ENCODE measurements at regions not wholly inside any gene's neighbourhood (a gene's known extent, or its start where the extent isn't known, plus 50 kb on each side); places are given as distances from the start of the nearest gene placed in this dataset.
"Not testable (repeated sequence)": the region's sequence is repeated elsewhere in the genome, so short reads cannot be mapped to it uniquely, and the experiment has no call there.

DNA sequence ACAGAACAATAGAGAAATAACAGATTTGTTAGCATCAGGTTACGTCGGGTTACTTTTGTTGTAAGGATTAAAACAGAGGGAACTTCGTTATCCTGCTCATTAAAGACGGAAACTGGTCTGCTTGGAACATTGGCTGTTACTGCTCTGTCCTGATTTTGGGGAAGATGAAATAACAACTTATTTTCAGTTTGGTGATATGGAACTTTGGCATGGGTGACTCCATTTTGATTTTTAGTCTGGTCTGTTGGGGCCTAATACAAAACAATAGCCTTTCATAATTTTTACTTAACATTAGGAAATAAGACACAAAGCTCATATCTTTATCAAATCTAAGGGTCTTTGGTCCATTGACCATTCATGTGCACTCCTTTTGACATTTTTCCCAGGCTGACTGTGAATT, 220.5 kb upstream of the DUSP10 start:
- DNase-seq (ENCODE audit: low spot score): no peak

GRCh38 chr1:221961532-221962292, 219.8 kb upstream of the DUSP10 start:
- DNase-seq (ENCODE audit: low spot score): peak; percentile 79

- peak; percentile 92 for DNase-seq (ENCODE audit: low spot score)
Observed at GRCh38 chr1:221958161-221958562, 216.3 kb upstream of the DUSP10 start.

DNA sequence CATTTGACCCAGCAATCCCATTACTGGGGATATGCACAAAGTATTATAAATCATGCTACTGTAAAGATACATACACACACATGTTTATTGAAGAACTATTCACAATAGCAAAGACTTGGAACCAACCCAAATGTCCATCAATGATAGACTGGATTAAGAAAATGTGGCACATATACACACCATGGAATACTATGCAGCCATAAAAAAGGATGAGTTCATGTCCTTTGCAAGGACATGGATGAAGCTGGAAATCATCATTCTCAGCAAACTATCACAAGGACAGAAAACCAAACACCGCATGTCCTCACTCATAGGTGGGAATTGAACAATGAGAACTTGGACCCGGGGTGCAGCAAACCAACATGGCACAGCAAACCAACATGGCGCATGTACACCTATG, 215.5 kb upstream of the DUSP10 start:
- DNase-seq (ENCODE audit: low spot score): not testable (repeated sequence)

- no peak for DNase-seq (ENCODE audit: low spot score)
Observed at GRCh38 chr1:221949996-221950395, 208.1 kb upstream of the DUSP10 start.

DNA sequence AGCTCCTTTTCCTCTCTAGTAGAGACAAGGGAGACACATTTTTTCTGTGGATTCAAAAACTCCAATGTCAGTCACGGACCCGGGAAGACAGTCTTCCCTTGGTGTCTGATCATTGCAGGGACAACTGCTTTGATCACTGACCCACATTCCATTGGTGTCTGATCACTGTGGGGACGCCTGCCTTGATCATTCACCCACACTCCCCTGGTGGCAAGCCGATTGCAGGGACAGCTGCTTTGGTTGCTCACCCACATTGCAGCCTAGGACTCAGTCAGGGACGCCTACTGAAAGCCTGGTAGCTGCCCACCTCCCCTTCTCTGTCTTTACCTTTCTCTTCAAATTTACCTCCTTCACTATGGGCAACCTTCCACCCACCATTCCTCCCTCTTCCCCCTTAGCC, 206.6 kb upstream of the DUSP10 start:
- DNase-seq (ENCODE audit: low spot score): peak; percentile 56

- peak; percentile 61 for DNase-seq (ENCODE audit: low spot score)
Observed at GRCh38 chr1:221947731-221948130, 205.8 kb upstream of the DUSP10 start.

DNA sequence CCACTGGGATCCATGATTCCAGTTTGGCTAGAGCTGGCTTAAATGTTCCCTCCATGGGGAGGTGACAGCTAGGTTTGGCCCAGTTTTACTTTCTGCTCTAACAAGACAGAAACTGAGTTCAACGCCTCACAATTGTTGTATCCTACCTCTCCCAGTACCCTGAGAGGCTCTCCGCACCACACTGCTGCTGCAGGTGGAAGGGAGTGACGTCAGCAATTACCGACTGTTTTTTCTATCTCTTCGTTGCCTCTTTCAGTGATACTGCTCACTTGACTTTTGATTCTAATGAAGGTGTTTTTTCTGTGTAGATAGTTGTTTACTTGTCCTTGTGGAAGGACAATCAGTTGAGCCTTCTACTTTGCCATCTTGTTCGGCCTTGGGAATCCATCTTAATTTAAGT, 204.9 kb upstream of the DUSP10 start:
- no peak for DNase-seq (ENCODE audit: low spot score)

DNA sequence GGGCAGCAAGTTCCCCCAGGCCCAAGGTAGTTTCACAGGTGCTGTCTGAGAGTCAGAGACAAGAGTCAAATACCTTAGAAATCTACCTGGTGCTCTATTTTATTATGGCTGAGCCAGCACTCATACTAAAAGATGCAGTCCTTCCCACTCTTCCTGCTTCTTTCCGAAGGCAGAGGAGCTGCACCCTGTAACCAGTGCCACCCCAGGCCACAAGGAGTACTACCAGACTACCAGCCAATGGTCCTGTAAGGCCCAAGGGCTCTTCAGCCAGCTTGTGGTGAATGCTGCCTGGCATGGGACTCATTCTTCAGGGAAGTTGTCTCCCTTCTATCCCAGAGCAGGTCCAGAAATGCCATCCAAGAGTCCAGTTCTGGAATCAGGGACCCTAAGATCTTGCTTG, 203.8 kb upstream of the DUSP10 start:
- no peak for DNase-seq (ENCODE audit: low spot score)

- DNase-seq (ENCODE audit: low spot score): no peak
Observed at GRCh38 chr1:221944247-221944870, 202.5 kb upstream of the DUSP10 start.

GRCh38 chr1:221940631-221941030, 198.7 kb upstream of the DUSP10 start:
- DNase-seq (ENCODE audit: low spot score): no peak

DNA sequence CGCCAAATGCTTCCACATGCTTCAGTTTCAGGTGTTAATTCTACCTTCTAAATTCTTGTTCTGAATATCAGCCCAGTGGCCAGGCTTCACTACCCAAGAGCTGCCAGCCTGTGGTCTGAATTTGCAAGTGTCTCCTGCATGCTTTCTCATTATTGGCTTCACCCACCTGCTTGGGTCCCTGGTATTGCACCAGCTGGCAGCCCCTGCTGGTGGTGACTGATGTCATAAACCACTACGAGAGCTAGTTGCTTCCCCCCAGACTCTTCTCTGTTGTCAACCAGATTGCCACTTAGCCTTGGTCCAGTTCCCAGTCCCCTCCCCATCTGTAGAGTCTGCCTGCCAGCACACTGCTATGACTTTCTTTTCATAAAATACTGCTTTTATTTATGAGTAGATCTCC, 197.7 kb upstream of the DUSP10 start:
- no peak for DNase-seq (ENCODE audit: low spot score)

DNA sequence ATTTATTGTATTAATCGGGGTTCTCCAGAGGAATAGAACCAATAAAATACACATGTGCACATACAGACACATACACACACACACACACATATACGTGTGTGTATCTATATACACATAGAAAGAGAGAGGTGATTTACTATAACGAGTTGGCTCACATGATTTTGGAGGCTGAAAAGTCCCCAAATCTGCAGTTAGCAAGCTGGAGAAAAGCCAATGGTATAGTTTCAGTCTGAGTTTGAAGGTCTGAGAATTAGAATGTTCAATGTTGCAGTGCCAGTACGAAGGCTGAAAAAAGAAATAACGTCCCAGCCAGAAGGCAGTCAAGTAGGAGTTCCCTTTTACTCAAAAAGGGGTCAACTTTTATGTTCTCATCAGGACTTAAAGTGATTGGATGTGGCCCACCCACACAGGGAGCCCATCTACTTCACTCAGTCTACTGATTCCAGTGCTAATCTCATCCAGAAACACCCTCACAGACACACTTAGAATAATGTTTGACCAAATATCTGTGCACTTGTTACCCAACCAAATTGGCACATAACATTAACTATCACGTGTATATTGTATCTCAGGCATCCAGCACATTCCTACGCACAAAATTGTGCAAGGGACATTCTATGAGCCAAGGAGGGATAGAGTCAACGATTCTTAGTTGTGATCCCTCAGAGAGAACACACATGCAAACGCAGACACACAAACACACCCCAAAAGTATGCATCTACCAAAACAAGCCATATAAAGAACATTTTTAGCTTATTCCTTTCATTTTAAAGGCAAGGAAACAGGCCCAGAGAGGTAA, 195.5 kb upstream of the DUSP10 start:
- DNase-seq (ENCODE audit: low spot score): no peak

DNA sequence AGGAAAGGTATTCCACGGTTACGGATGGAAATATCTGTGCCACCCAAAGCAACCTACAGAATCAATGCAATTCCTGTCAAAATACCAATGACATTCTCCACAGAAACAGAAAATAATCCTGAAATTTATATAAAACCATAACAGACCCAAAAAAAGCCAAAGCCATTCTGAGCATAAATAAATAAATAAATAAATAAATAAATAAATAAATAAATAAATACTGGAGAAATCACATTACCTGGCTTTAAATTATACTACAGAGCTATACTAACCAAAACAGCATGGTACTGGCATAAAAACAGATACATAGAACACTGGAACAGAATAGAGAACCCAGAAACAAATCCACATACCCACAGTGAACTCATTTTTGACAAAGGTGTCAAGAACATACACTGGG, 191.9 kb upstream of the DUSP10 start:
- DNase-seq (ENCODE audit: low spot score): no peak

DNA sequence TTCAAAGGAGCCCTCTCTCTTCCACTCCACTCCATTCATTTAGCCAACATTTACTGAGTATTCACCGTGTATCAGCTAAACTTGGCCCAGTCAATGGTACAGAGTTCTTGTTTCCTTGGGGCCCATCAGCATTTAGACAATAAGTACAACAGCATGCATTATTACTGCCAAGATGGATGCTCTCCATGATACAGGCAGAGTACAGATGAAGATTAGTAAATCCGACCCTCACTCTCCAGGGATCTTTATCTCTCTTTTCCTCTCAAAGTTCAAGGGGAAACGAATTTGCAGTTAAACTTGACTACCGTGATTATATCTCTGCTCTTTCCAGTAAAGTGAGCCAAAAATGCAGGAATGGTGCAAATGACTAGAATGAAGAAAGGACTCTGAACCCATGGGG, 184.6 kb upstream of the DUSP10 start:
- no peak for DNase-seq (ENCODE audit: low spot score)

- no peak for DNase-seq (ENCODE audit: low spot score)
Observed at GRCh38 chr1:221925947-221926346, 184.1 kb upstream of the DUSP10 start.

DNA sequence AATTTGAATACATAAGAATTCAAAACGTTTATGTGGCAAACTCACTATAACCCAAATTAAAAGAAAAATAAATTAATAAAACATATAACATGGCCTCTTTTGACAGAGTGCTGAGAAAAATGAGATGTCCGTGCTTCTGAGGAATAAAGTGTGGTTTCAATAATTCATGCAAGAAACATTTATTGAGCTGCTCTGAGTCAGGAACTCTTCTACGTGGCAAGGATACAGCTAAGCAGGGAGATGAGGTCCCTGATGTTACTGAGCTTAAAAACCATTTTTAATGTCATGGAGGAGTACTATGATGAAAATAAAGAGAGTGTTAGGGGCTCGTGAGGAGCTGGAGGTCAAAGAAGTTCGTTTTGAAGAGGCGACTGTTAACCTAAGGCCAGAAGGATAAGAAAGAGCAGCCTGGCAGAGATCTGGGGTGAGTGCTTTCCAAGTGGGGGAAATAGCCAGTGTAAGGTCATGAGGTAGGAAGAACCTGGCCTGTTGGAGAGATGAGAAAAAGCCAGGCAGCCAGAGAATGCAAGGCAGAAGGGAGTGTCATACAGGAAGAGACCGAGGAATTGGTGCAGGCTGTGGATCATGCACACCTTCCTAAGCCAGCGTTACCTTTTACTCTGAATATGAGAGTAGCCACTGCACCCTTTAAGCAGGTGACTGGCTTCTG, 182.2 kb upstream of the DUSP10 start:
- DNase-seq (ENCODE audit: low spot score): no peak

DNA sequence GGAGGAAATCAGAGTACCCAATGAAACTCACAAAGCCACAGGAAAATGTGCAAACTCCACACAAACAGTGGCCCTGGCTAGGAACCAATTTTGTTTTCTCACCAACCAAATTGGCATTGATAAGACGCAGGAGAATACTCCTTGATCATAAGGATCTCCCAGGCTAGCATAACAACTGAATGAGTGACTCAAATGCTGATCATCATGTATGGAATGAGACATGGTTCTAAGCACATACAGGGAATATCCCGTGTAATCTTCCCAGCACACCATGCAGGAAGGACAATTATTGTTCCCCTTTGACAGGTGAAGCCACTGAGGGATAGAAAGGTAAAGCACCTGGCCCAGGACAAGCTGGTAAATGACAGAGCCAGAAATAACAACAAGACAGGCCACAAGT, 180.0 kb upstream of the DUSP10 start:
- DNase-seq (ENCODE audit: low spot score): no peak

DNA sequence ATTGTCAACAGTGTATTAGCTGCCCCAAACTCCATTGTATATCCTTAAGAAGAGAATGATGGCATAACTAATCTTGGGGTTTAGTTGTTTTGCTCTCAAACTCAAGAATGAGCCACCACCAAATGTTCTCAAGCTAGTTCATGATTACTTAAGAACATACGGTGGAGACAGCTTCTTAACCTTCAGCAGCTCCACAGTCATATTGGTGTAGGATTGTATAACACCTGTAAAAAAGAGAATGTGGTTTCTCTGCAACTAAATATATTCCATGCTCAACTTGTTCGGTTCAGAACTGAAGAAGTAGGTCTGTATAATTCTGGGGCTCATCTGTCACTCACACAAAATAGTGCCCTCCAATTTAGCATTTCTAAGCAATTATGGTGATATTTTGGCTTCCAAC, 177.9 kb upstream of the DUSP10 start:
- DNase-seq (ENCODE audit: low spot score): no peak

GRCh38 chr1:221919341-221919740, 177.5 kb upstream of the DUSP10 start:
- no peak for DNase-seq (ENCODE audit: low spot score)

GRCh38 chr1:221916176-221916575, 174.3 kb upstream of the DUSP10 start:
- DNase-seq (ENCODE audit: low spot score): no peak

- DNase-seq (ENCODE audit: low spot score): no peak
Observed at GRCh38 chr1:221915764-221916163, 173.9 kb upstream of the DUSP10 start.

All from kidney tubule cell (primary cell).